ENCODE measurements at regions not wholly inside any gene's neighbourhood (a gene's known extent, or its start where the extent isn't known, plus 50 kb on each side); places are given as distances from the start of the nearest gene placed in this dataset.

GRCh38 chr16:10332241-10332640, 53.6 kb upstream of the ATF7IP2 start:
- no peak for TF ChIP-seq ZNF274 (IDR thresholded peaks at IDR 0.05; ENCODE audit: low read depth, low read length)
- no peak for TF ChIP-seq YY1 (IDR thresholded peaks at IDR 0.05; ENCODE audit: insufficient read depth, insufficient read length)

All from NT2/D1 (cell line).